Fibroblast of lung (primary cell): ENCODE measurements at regions not wholly inside any gene's neighbourhood (a gene's known extent, or its start where the extent isn't known, plus 50 kb on each side); places are given as distances from the start of the nearest gene placed in this dataset.
A peak's percentile ranks its signal among the peaks of the same experiment; 100 is the strongest.

Experiments
- DNase-seq, 2 donors: peaks; one replicate each; pipeline versions ENCODE4 v3.0.0 to v3.0.0-alpha.2; 2010; ENCODE audit warnings: low read depth in 2 of 2
- H2AFZ ChIP-seq: 2 replicates; pipeline ENCODE4 v1.5.1; 2012; ENCODE audit warnings: low read length, control low read depth, inconsistent platforms
- H3K27ac ChIP-seq: 2 replicates; pipeline ENCODE4 v1.5.1; 2011; ENCODE audit warnings: low read length, control low read depth; ENCODE audit not compliant: insufficient read depth
- H3K27me3 ChIP-seq: 2 replicates; pipeline ENCODE4 v1.5.1; 2011; ENCODE audit warnings: mild to moderate bottlenecking, low read length; ENCODE audit not compliant: control insufficient read depth, insufficient read depth
- H3K36me3 ChIP-seq: 2 replicates; pipeline ENCODE4 v1.5.1; 2011; ENCODE audit warnings: low read length; ENCODE audit not compliant: control insufficient read depth, insufficient read depth
- H3K4me1 ChIP-seq: 2 replicates; pipeline ENCODE4 v1.5.1; 2011; ENCODE audit warnings: low read length; ENCODE audit not compliant: control insufficient read depth, insufficient read depth; ENCODE audit errors: extremely low read depth
- H3K4me2 ChIP-seq: 2 replicates; pipeline ENCODE4 v1.5.1; 2011; ENCODE audit warnings: low read length, control low read depth; ENCODE audit not compliant: insufficient read depth; ENCODE audit errors: extremely low read depth
- H3K4me3 ChIP-seq, 4 experiments: fragments of 200-600 bp in 1 of 4; sonication (generic) in 1 of 4; replicated peaks in 1 of 4; 2 replicates each; pipeline ENCODE4 v1.5.1; 2011 to 2016; ENCODE audit warnings: low read length in 4 of 4, low read depth in 3 of 4, mild to moderate bottlenecking in 3 of 4, control low read depth in 2 of 4, inconsistent platforms in 1 of 4, mixed read lengths in 1 of 4; ENCODE audit not compliant: insufficient read depth in 1 of 4; ENCODE audit errors: control extremely low read depth in 1 of 4
- H3K79me2 ChIP-seq: 2 replicates; pipeline ENCODE4 v1.5.1; 2012; ENCODE audit warnings: mild to moderate bottlenecking, low read length, inconsistent platforms; ENCODE audit not compliant: control insufficient read depth, insufficient read depth
- H3K9ac ChIP-seq: 2 replicates; pipeline ENCODE4 v1.5.1; 2011; ENCODE audit warnings: mild to moderate bottlenecking, low read length, control low read depth; ENCODE audit not compliant: insufficient read depth
- H3K9me3 ChIP-seq: 2 replicates; pipeline ENCODE4 v1.5.1; 2012; ENCODE audit warnings: low read depth, low read length; ENCODE audit not compliant: control insufficient read depth, insufficient read depth
- H4K20me1 ChIP-seq: 2 replicates; pipeline ENCODE4 v1.5.1; 2011; ENCODE audit warnings: low read length; ENCODE audit not compliant: control insufficient read depth, insufficient read depth; ENCODE audit errors: extremely low read depth
- CTCF ChIP-seq, 2 donors: IDR thresholded peaks in 1 of 2; conservative IDR thresholded peaks in 1 of 2; 1 replicate in 1 of 2; 2 replicates in 1 of 2; pipeline ENCODE4 v1.5.1; 2011 to 2012; ENCODE audit warnings: low read length in 2 of 2, control low read depth in 1 of 2, inconsistent platforms in 1 of 2, low read depth in 1 of 2, mild to moderate bottlenecking in 1 of 2
- EZH2 ChIP-seq: IDR thresholded peaks from 2 replicates; pipeline ENCODE4 v1.5.1; 2012; ENCODE audit warnings: low read length, control low read depth, mild to moderate bottlenecking; ENCODE audit errors: missing control alignments

GRCh38 chr5:101018299-101018698 lies 115.2 kb upstream of the ST8SIA4 start:
- peak in 1 of 2 donors; percentile 43 for DNase-seq
- Histone ChIP-seq H3K27ac (no peak overlapping the region), H3K9me3 (no peaks in the 10 kb centered on the region), H3K27me3 (no peaks in the 10 kb centered on the region), H3K4me3 (no peak overlapping the region), H3K4me1 (no peaks in the 10 kb centered on the region), H3K79me2 (no peaks in the 10 kb centered on the region), H3K4me2 (no peak overlapping the region), H2AFZ (no peak overlapping the region), H3K36me3 (no peaks in the 10 kb centered on the region), H4K20me1 (no peaks in the 10 kb centered on the region), H3K9ac (no peak overlapping the region)
- TF ChIP-seq EZH2 (no peak), CTCF (conservative IDR thresholded peaks at IDR 0.05 in 1 of 2, IDR thresholded peaks at IDR 0.05 in 1 of 2; ENCODE audit: low read depth in 1 of 2, low read length in 2 of 2) (no peak)

DNA sequence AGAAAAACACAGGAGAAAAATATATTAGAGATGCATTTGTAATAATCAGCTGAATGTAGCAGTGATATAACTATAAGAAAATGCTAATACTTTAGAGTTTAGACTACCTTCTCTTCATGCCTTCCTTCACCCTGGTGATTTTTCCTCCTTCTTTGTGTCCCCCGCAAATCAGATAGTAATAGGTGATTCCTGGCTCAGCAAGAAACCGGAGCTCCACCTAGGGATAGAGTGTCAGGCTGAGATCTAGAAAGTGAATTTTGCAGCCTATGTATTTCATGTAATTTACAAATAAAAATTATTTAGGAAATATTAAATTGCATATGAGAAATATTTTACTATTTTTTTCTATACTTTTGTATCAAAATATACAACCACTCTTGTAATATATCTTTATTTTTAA lies 109.8 kb upstream of the ST8SIA4 start:
- DNase-seq, result no peak
- H3K36me3 ChIP-seq, result no peaks in the 10 kb centered on the region
- no peak overlapping the region for H3K4me2 ChIP-seq
- H2AFZ ChIP-seq, result no peak overlapping the region
- H3K4me1 ChIP-seq, result no peaks in the 10 kb centered on the region
- no peak overlapping the region for H3K27ac ChIP-seq
- no peak overlapping the region for H3K4me3 ChIP-seq
- H3K9ac ChIP-seq, result no peak overlapping the region
- no peaks in the 10 kb centered on the region for H3K79me2 ChIP-seq
- no peaks in the 10 kb centered on the region for H3K9me3 ChIP-seq
- H4K20me1 ChIP-seq, result no peaks in the 10 kb centered on the region
- no peak for TF ChIP-seq EZH2
- H3K27me3 ChIP-seq, result no peaks in the 10 kb centered on the region

- H3K27me3 ChIP-seq, result no peaks in the 10 kb centered on the region
- no peak overlapping the region for H3K27ac ChIP-seq
- DNase-seq, result no peak
- no peaks in the 10 kb centered on the region for H3K4me1 ChIP-seq
- no peaks in the 10 kb centered on the region for H4K20me1 ChIP-seq
- no peak overlapping the region for H3K4me3 ChIP-seq
- H2AFZ ChIP-seq, result no peak overlapping the region
- H3K79me2 ChIP-seq, result no peaks in the 10 kb centered on the region
- H3K9me3 ChIP-seq, result no peaks in the 10 kb centered on the region
- TF ChIP-seq EZH2 (no peak), CTCF (conservative IDR thresholded peaks at IDR 0.05 in 1 of 2, IDR thresholded peaks at IDR 0.05 in 1 of 2; ENCODE audit: low read depth in 1 of 2, low read length in 2 of 2) (no peak)
- H3K9ac ChIP-seq, result no peak overlapping the region
- H3K36me3 ChIP-seq, result no peaks in the 10 kb centered on the region
- H3K4me2 ChIP-seq, result no peak overlapping the region
These were observed 106.9 kb upstream of the ST8SIA4 start for GRCh38 chr5:101009758-101010519.
